Stomach smooth muscle (tissue), 2 donors: ENCODE measurements at regions not wholly inside any gene's neighbourhood (a gene's known extent, or its start where the extent isn't known, plus 50 kb on each side); places are given as distances from the start of the nearest gene placed in this dataset.
"Not testable (repeated sequence)": the region's sequence is repeated elsewhere in the genome, so short reads cannot be mapped to it uniquely, and the experiment has no call there.

Experiments
- H3K27ac ChIP-seq: one replicate; pipeline ENCODE4 v1.7.0; 2013; ENCODE audit warnings: mild to moderate bottlenecking, low read length, inconsistent platforms
- H3K27me3 ChIP-seq, 2 donors: one replicate each; pipeline ENCODE4 v1.7.0; 2013; ENCODE audit warnings: low read length in 2 of 2; ENCODE audit not compliant: insufficient read depth in 2 of 2, control insufficient read depth in 1 of 2
- H3K36me3 ChIP-seq, 2 donors: one replicate each; pipeline ENCODE4 v1.7.0; 2013; ENCODE audit warnings: low read length in 2 of 2; ENCODE audit not compliant: control insufficient read depth in 2 of 2, insufficient read depth in 2 of 2
- H3K4me1 ChIP-seq: one replicate; pipeline ENCODE4 v1.7.0; 2013; ENCODE audit warnings: low read length; ENCODE audit not compliant: control insufficient read depth, insufficient read depth
- H3K4me3 ChIP-seq, 2 donors: one replicate each; pipeline ENCODE4 v1.7.0; 2013; ENCODE audit warnings: low read length in 2 of 2
- H3K9ac ChIP-seq, 2 donors: one replicate each; pipeline ENCODE4 v1.7.0; 2013; ENCODE audit warnings: low read length in 2 of 2, mild to moderate bottlenecking in 1 of 2
- H3K9me3 ChIP-seq, 2 donors: one replicate each; pipeline ENCODE4 v1.7.0; 2013; ENCODE audit warnings: low read length in 2 of 2; ENCODE audit not compliant: control insufficient read depth in 2 of 2
- donor health status: healthy.
- donor health status: Pancreatic carcinoma.

DNA sequence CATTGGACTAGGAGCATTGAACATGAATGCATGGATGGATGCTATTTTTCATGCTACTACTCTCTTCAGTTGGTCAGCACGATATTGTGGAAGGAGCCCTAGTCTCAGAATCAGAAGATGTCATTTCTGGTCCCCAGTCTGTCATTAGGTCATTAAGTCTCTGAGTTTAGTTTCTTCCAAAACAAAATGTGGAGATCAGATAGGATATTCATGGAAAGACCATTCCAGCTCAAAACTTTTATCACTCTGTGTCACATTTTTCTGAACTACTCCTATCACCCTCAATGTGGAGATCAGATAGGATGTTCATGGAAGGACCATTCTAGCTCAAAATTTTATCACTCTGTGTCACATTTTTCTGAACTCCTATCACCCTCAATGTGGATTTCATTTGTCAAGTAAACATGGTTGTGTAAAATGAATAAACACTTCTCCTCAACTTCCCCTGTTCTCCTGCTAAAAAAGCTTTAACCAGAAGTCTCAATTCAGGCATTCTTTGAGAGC is 296.8 kb downstream of the MRPS30 start:
- Histone ChIP-seq H3K27me3 (no peaks in the 10 kb centered on the region), H3K27ac (no peak overlapping the region), H3K36me3 (no peaks in the 10 kb centered on the region), H3K4me3 (no peak overlapping the region), H3K9me3 (no peaks in the 10 kb centered on the region), H3K9ac (no peak overlapping the region), H3K4me1 (no peaks in the 10 kb centered on the region)

DNA sequence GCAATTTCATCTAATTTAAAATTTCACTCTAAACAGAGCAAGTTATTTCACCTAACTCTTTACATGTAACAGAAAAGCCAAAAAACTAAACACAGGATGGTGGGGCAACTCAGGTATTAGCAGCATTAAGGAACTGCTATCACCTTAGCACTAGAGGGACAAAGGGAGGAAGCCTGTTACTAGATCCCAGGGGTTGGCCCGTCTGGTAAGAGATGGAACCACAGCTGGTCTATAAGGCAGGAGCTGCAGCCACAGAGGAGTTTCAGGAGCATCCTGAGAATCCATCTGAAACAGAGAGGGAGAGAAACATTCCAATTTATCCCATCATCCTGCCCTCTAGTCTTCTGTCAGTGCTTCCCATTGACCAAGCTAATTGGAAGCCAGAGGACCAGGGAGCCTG is 300.3 kb downstream of the MRPS30 start:
- Histone ChIP-seq H3K4me1 (no peaks in the 10 kb centered on the region), H3K36me3 (no peaks in the 10 kb centered on the region), H3K27me3 (no peaks in the 10 kb centered on the region), H3K4me3 (no peak overlapping the region), H3K9ac (no peak overlapping the region), H3K9me3 (no peaks in the 10 kb centered on the region), H3K27ac (no peak overlapping the region)

DNA sequence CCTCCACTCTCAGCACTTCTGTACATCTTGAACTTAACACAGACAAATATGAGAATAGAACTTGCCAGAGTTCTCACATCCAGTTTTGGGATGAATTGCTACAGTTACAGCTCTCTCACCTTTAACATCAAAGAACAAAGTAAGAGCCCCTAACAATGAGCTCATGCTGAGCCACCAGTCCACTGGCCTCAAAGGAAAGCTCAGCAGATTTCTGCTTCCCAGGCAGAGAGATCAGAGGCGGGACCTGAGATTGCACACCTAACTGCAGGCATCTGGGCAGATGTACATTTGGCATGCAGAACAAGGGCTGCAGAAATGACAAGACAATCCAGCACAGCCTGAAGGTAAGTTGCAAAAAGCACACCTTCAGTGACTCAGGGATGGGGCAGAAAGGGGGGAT is 300.9 kb downstream of the MRPS30 start:
- no peaks in the 10 kb centered on the region for H3K27me3 ChIP-seq
- H3K36me3 ChIP-seq, result no peaks in the 10 kb centered on the region
- no peaks in the 10 kb centered on the region for H3K9me3 ChIP-seq
- no peaks in the 10 kb centered on the region for H3K4me1 ChIP-seq
- no peak overlapping the region for H3K9ac ChIP-seq
- no peak overlapping the region for H3K4me3 ChIP-seq
- no peak overlapping the region for H3K27ac ChIP-seq

DNA sequence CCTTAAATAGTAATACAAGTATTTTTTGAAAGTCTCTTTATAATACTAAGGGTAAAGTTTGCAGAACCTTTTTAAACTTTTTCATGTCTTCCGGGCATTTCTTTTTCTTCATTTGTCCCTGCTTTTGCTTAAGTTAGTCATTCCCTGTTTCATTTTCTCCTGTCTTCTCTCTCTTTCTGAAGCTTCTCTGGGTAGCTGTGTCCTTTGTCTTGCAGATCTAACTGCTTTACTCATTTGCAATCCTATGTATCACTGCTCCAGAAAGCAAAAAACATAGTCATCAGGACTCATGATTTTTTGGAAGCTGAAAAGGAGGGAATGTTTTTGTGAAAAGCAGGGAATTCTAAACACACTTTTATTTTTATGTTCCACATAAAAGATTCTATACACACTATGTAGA is 301.7 kb downstream of the MRPS30 start:
- Histone ChIP-seq H3K27me3 (no peaks in the 10 kb centered on the region), H3K9ac (no peak overlapping the region), H3K27ac (no peak overlapping the region), H3K9me3 (no peaks in the 10 kb centered on the region), H3K4me1 (no peaks in the 10 kb centered on the region), H3K36me3 (no peaks in the 10 kb centered on the region), H3K4me3 (no peak overlapping the region)

DNA sequence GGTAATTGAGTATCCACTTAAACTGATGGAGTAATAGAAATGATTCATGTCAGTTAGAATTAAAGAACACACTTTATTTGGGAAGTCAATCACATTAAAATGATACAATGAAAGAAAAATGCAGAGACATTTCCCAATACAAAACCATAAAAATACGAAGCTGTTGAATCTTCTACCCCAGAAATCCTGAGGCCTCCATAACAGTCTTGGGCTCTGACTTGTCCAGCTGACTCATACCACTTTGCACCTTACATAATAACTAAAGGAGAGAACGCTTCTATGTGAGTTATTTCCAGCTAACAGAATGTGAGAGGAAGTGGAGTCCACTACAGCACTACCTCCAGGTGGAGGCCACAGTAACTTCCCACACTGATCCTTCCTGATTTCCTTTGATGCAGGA is 305.0 kb downstream of the MRPS30 start:
- Histone ChIP-seq H3K9ac (no peak overlapping the region), H3K27ac (no peak overlapping the region), H3K27me3 (no peaks in the 10 kb centered on the region), H3K36me3 (no peaks in the 10 kb centered on the region), H3K4me3 (no peak overlapping the region), H3K9me3 (no peaks in the 10 kb centered on the region), H3K4me1 (no peaks in the 10 kb centered on the region)

DNA sequence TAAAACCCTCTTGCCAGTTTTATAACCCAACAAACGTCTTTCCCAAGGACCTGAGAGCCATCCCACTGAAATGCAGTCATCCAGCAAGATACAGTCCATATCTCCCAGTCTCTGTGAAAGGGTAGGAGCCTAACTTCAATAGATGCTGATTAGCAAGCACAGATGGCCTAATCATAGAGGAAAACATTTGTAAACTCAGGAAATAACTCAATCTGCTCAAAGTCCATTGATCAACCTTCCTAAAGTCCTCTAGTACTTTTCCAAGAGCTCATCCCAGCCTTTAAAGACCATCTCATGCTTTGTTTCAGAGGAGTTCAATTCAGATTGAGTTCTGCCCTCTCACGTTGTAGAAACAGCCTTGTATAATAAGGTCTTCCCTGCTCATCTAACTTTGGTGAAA is 324.2 kb downstream of the MRPS30 start:
- Histone ChIP-seq H3K27me3 (no peaks in the 10 kb centered on the region), H3K4me1 (no peaks in the 10 kb centered on the region), H3K9me3 (no peaks in the 10 kb centered on the region), H3K36me3 (no peaks in the 10 kb centered on the region), H3K9ac (no peak overlapping the region), H3K4me3 (no peak overlapping the region), H3K27ac (no peak overlapping the region)

DNA sequence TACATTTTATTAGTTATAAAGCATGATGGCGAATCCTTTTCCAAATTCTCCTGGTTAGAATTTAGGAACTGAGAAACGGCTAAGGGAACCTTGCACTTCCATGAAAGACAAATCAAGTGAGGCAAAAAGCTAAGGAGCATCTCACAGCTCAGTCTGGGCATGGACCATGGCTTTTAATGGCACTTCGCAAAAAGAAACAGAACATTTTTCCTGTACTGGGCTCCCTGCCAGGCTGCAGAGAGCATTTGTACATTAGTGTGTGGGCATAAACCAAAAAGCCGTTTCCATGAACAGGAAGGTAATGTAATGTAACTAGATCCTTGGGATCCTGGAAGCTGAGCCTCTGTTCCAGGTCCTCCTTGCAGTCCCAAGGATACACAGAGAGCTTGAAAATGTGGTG is 354.2 kb downstream of the MRPS30 start:
- Histone ChIP-seq H3K4me1 (no peaks in the 10 kb centered on the region), H3K27ac (no peak overlapping the region), H3K9ac (no peak overlapping the region), H3K27me3 (no peaks in the 10 kb centered on the region), H3K4me3 (no peak overlapping the region), H3K36me3 (no peaks in the 10 kb centered on the region), H3K9me3 (no peaks in the 10 kb centered on the region)

DNA sequence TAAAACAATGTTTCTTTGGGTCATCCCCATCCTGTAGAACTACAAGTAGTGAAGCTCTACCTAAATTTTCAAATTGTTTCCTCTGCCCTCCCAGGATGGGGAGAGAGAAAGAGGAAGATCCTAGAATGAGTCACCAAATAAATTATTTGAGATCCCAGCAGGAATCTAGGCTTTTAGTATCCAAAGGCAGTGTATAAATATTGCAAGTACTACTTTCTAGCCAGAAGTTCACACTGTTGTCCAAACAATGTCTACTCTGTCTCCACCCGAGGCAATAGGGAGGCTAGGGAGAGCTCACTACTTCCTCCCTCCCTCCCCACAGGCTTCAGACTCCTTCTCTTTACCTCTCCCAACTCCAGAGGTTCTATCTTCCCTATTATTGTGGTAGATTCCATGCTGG is 362.8 kb downstream of the MRPS30 start:
- no peak overlapping the region for H3K4me3 ChIP-seq
- H3K27me3 ChIP-seq, result no peaks in the 10 kb centered on the region
- no peaks in the 10 kb centered on the region for H3K36me3 ChIP-seq
- H3K9me3 ChIP-seq, result peaks cover 0 to 3% of the 10 kb centered on the region in 2 donors
- no peaks in the 10 kb centered on the region for H3K4me1 ChIP-seq
- no peak overlapping the region for H3K27ac ChIP-seq
- H3K9ac ChIP-seq, result no peak overlapping the region

DNA sequence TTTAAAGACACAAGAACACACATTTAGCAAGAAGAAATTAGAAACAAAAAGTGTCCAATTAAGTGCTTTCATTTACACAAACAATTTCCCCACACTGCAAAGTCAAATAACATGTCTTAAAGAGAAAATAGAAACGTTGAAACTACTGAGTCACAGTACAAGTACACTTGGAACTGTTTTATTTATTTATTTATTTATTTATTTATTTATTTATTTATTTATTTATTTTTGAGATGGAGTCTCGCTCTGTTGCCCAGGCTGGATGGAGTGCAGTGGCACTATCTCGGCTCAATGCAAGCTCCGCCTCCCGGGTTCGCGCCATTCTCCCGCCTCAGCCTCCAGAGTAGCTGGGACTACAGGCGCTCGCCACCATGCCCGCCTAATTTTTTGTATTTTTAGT is 363.9 kb downstream of the MRPS30 start:
- H3K9ac ChIP-seq, H3K4me1 ChIP-seq, H3K27me3 ChIP-seq, H3K9me3 ChIP-seq, H3K27ac ChIP-seq, H3K4me3 ChIP-seq, H3K36me3 ChIP-seq: not testable (repeated sequence)

DNA sequence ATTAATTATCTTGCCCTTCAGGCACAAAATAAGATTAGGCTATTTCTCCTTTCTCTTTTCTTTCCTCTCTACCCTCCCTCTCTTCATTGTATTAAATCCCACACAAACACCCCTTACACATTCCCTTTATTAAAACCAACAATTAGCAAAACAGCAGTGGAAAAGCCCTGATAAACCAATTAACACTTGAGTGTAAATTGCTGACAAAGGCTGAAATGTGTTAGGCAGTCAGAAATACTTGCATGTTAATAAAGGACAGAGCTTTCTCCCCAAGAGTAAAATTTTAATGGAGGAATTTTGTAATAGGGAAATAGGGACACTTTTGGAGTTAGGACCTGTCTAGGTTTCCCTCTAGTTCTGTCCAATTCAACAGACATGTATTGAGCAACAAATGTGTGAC is 370.9 kb downstream of the MRPS30 start:
- no peaks in the 10 kb centered on the region for H3K4me1 ChIP-seq
- H3K9ac ChIP-seq, result no peak overlapping the region
- no peaks in the 10 kb centered on the region for H3K36me3 ChIP-seq
- H3K27ac ChIP-seq, result no peak overlapping the region
- H3K27me3 ChIP-seq, result no peaks in the 10 kb centered on the region
- no peak overlapping the region for H3K4me3 ChIP-seq
- H3K9me3 ChIP-seq, result no peaks in the 10 kb centered on the region

DNA sequence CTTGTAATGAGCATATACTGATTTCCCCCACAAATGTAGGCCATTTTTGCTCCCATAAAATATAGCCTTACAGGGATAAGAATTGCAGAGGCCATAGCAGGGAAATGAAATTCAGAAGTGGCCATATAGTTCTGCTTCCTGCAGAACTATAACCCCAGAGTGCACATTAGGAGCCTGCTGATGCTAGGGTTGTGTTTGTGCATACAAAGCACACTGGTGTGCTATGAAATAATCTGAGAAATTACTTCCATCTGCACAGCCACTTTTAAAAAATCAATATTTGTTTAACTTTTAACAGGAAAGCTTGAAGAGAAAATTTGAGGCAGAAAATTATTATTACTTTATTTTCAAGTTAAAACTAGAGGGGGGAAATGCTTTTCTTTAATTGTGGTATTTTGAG is 380.3 kb downstream of the MRPS30 start:
- Histone ChIP-seq H3K9me3 (no peaks in the 10 kb centered on the region), H3K4me1 (no peaks in the 10 kb centered on the region), H3K27ac (no peak overlapping the region), H3K27me3 (no peaks in the 10 kb centered on the region), H3K4me3 (no peak overlapping the region), H3K36me3 (no peaks in the 10 kb centered on the region), H3K9ac (no peak overlapping the region)

DNA sequence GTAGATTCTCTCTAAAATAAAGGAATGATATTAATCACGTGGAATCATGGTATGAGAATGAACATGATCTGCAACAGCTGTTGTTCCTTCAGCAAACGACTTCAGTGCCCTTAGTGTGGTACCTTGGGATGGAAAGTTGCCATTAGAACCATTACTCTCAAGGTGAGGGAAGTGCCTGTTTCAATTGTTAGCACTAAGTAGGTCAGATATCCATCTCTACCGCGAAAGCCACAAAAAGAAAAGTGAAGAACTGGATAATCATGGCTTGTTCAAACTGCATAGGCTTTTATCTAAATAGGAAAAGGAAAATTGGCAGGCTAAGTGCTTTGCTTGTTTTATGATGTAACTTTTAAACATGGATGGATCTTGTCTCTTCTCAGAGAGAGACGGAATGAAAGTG is 380.7 kb downstream of the MRPS30 start:
- H3K4me1 ChIP-seq, result no peaks in the 10 kb centered on the region
- H3K27ac ChIP-seq, result no peak overlapping the region
- no peak overlapping the region for H3K9ac ChIP-seq
- no peaks in the 10 kb centered on the region for H3K27me3 ChIP-seq
- no peaks in the 10 kb centered on the region for H3K36me3 ChIP-seq
- no peaks in the 10 kb centered on the region for H3K9me3 ChIP-seq
- no peak overlapping the region for H3K4me3 ChIP-seq
